Trophoblast cell (in vitro differentiated cells and primary cell): ENCODE measurements at regions not wholly inside any gene's neighbourhood (a gene's known extent, or its start where the extent isn't known, plus 50 kb on each side); places are given as distances from the start of the nearest gene placed in this dataset.
"Not testable (repeated sequence)": the region's sequence is repeated elsewhere in the genome, so short reads cannot be mapped to it uniquely, and the experiment has no call there.

Experiments used
- DNase-seq, 2 donors: peaks; one replicate each; pipeline ENCODE4 v3.0.0-alpha.2; 2016
- H2AFZ ChIP-seq: 2 replicates; pipeline ENCODE4 v1.6.1; 2013; ENCODE audit warnings: low read length, moderate library complexity, mild to moderate bottlenecking; ENCODE audit not compliant: insufficient read depth, poor library complexity
- H2AK5ac ChIP-seq: 2 replicates; pipeline ENCODE4 v1.6.1; 2013; ENCODE audit warnings: mild to moderate bottlenecking, low read length
- H2BK120ac ChIP-seq: 2 replicates; pipeline ENCODE4 v1.6.1; 2013; ENCODE audit warnings: low read length, mild to moderate bottlenecking, moderate library complexity; ENCODE audit not compliant: insufficient read depth, poor library complexity
- H2BK12ac ChIP-seq: 2 replicates; pipeline ENCODE4 v1.6.1; 2013; ENCODE audit warnings: mild to moderate bottlenecking, low read length, moderate library complexity
- H2BK5ac ChIP-seq: 2 replicates; pipeline ENCODE4 v1.6.1; 2013; ENCODE audit warnings: low read length, low read depth, moderate library complexity, mild to moderate bottlenecking; ENCODE audit not compliant: poor library complexity
- H3K14ac ChIP-seq: 2 replicates; pipeline ENCODE4 v1.6.1; 2013; ENCODE audit warnings: mild to moderate bottlenecking, low read length
- H3K18ac ChIP-seq: 2 replicates; pipeline ENCODE4 v1.6.1; 2013; ENCODE audit warnings: mild to moderate bottlenecking, low read length
- H3K23ac ChIP-seq: 2 replicates; pipeline ENCODE4 v1.6.1; 2013; ENCODE audit warnings: low read length
- H3K27ac ChIP-seq: 2 replicates; pipeline ENCODE4 v1.5.1; 2013; ENCODE audit warnings: low read depth, mild to moderate bottlenecking, inconsistent platforms, low read length, moderate library complexity
- H3K27me3 ChIP-seq: 2 replicates; pipeline ENCODE4 v1.6.1; 2013; ENCODE audit warnings: inconsistent platforms, mild to moderate bottlenecking, low read length, moderate library complexity; ENCODE audit not compliant: insufficient read depth
- H3K36me3 ChIP-seq, 2 experiments: 1 replicate in 1 of 2; 2 replicates in 1 of 2; pipeline ENCODE4 v1.6.1; 2013; ENCODE audit warnings: low read length in 2 of 2, mild to moderate bottlenecking in 2 of 2, moderate library complexity in 1 of 2; ENCODE audit not compliant: insufficient read depth in 2 of 2, control insufficient read depth in 1 of 2
- H3K4ac ChIP-seq: 2 replicates; pipeline ENCODE4 v1.6.1; 2013; ENCODE audit warnings: low read depth, mild to moderate bottlenecking, low read length, moderate library complexity
- H3K4me1 ChIP-seq, 2 experiments: 1 replicate in 1 of 2; 2 replicates in 1 of 2; pipeline ENCODE4 v1.6.1; 2013; ENCODE audit warnings: low read length in 2 of 2, mild to moderate bottlenecking in 2 of 2, moderate library complexity in 1 of 2; ENCODE audit not compliant: insufficient read depth in 2 of 2, control insufficient read depth in 1 of 2
- H3K4me2 ChIP-seq: 2 replicates; pipeline ENCODE4 v1.6.1; 2013; ENCODE audit warnings: inconsistent platforms, mild to moderate bottlenecking, low read length, moderate library complexity
- H3K4me3 ChIP-seq: 2 replicates; pipeline ENCODE4 v1.5.1; 2013; ENCODE audit warnings: mild to moderate bottlenecking, low read depth, low read length, inconsistent platforms
- H3K79me1 ChIP-seq: one replicate; pipeline ENCODE4 v1.6.1; 2013; ENCODE audit warnings: low read length
- H3K79me2 ChIP-seq: 2 replicates; pipeline ENCODE4 v1.6.1; 2013; ENCODE audit warnings: low read length, mild to moderate bottlenecking; ENCODE audit not compliant: control insufficient read depth, insufficient read depth, poor library complexity
- H3K9ac ChIP-seq: 2 replicates; pipeline ENCODE4 v1.6.1; 2013; ENCODE audit warnings: mild to moderate bottlenecking, low read length
- H3K9me3 ChIP-seq: 2 replicates; pipeline ENCODE4 v1.6.1; 2013; ENCODE audit warnings: low read depth, mild to moderate bottlenecking, control low read depth, inconsistent platforms, low read length; ENCODE audit not compliant: insufficient read depth
- H4K12ac ChIP-seq: 2 replicates; pipeline ENCODE4 v1.6.1; 2013; ENCODE audit warnings: low read depth, mild to moderate bottlenecking, low read length, moderate library complexity
- H4K8ac ChIP-seq: 2 replicates; pipeline ENCODE4 v1.6.1; 2013; ENCODE audit warnings: low read depth, mild to moderate bottlenecking, low read length, moderate library complexity
- H4K91ac ChIP-seq: one replicate; pipeline ENCODE4 v1.6.1; 2013; ENCODE audit warnings: low read depth, mild to moderate bottlenecking, low read length, moderate library complexity
- WGBS: extraction: QIAGEN DNeasy Blood & Tissue Kit; methylation state at CpG from one replicate; pipeline ENCODE4 v1.1.7; 2013; ENCODE audit warnings: missing lambda C conversion rate; ENCODE audit not compliant: insufficient read length, insufficient coverage; ENCODE audit errors: extremely low coverage; 5-methylcytosine and 5-hydroxymethylcytosine counted together

DNA sequence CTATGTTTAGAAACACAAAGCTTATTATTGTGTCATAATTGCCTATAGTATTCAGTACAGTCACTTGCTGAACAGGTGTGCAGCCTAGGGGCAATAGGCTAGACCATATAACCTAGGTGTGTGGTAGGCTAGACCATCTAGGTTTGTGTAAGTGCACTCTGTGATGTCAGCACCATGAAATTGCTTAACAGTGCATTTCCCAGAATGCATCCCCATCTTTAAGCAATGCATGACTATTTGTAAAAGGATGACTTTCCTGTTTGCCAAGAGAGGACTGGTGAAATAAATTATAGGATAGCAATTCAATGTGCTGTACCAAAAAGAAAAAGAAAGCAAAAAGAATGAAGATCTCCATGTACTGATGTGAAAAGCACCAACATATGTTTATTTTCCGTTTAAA, 288.7 kb upstream of the AUTS2 start:
- Histone ChIP-seq H2BK120ac (no peak overlapping the region), H3K4ac (no peak overlapping the region), H3K36me3 (no peaks in the 10 kb centered on the region), H3K79me2 (no peaks in the 10 kb centered on the region), H3K14ac (no peak overlapping the region), H3K9ac (no peak overlapping the region), H3K9me3 (no peaks in the 10 kb centered on the region), H2BK12ac (no peak overlapping the region), H3K4me2 (no peak overlapping the region), H3K4me1 (no peaks in the 10 kb centered on the region), H2AK5ac (no peak overlapping the region), H3K27me3 (no peaks in the 10 kb centered on the region), H2AFZ (no peak overlapping the region), H3K23ac (no peak overlapping the region), H3K79me1 (no peaks in the 10 kb centered on the region), H3K27ac (no peak overlapping the region), H3K18ac (no peak overlapping the region), H3K4me3 (no peak overlapping the region), H4K8ac (no peak overlapping the region), H4K91ac (no peak overlapping the region), H2BK5ac (no peak overlapping the region), H4K12ac (no peak overlapping the region)
- DNase-seq = no peak
- WGBS = no CpG with 5 or more reads among the region's 1 CpG

DNA sequence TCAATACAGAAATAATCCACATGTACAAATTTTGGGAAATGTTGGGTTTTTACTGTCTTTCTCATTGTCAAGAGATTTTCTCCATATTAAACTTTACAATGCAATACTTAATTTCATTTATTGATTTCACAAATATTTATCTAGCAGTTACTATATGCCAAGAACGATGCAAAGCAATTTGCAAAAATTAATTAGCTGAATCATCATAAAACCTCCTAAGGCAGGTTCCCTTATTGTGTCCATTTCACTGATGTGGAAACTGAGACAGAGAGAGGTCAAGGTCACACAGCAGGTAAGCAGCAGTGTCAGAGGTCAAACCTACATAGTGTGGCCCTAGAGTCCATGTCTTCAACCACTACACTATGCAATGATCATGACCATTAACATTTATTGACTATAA, 286.8 kb upstream of the AUTS2 start:
- H2BK12ac ChIP-seq = no peak overlapping the region
- no peak overlapping the region for H3K23ac ChIP-seq
- H4K8ac ChIP-seq = no peak overlapping the region
- H3K9ac ChIP-seq = no peak overlapping the region
- no peaks in the 10 kb centered on the region for H3K36me3 ChIP-seq
- H3K27me3 ChIP-seq = no peaks in the 10 kb centered on the region
- no peaks in the 10 kb centered on the region for H3K79me1 ChIP-seq
- H2AFZ ChIP-seq = no peak overlapping the region
- H2AK5ac ChIP-seq = no peak overlapping the region
- no CpG with 5 or more reads among the region's 1 CpG for WGBS
- no peak overlapping the region for H2BK5ac ChIP-seq
- no peak overlapping the region for H3K27ac ChIP-seq
- H3K18ac ChIP-seq = no peak overlapping the region
- H3K9me3 ChIP-seq = no peaks in the 10 kb centered on the region
- DNase-seq = no peak
- H4K91ac ChIP-seq = no peak overlapping the region
- H2BK120ac ChIP-seq = no peak overlapping the region
- H4K12ac ChIP-seq = no peak overlapping the region
- no peak overlapping the region for H3K4me2 ChIP-seq
- no peak overlapping the region for H3K4me3 ChIP-seq
- no peak overlapping the region for H3K4ac ChIP-seq
- H3K14ac ChIP-seq = no peak overlapping the region
- H3K79me2 ChIP-seq = no peaks in the 10 kb centered on the region
- no peaks in the 10 kb centered on the region for H3K4me1 ChIP-seq

DNA sequence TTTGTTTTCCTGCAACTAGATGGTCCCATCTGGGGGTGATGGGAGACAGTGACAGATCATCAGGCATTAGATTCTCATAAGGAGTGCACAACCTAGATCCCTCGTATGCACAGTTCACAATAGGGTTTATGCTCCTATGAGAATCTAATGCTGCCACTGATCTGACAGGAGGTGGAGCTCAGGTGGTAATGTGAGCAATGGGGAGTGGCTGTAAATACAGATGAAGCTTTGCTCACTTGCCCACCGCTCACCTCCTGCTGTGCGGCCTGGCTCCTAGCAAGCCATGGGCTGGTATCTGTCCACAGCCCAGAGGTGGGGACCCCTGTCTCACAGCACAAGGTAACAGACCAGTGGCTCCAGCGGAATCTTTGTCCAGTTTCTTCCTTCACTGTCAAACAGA, 284.4 kb upstream of the AUTS2 start:
- H3K4me1 ChIP-seq, H3K23ac ChIP-seq, H3K14ac ChIP-seq, H4K8ac ChIP-seq, H2BK5ac ChIP-seq, H3K79me2 ChIP-seq, H2BK120ac ChIP-seq, H2BK12ac ChIP-seq, H2AFZ ChIP-seq, H3K27me3 ChIP-seq, H4K91ac ChIP-seq, H3K9me3 ChIP-seq, H3K36me3 ChIP-seq, H3K18ac ChIP-seq, H3K79me1 ChIP-seq, H4K12ac ChIP-seq, H3K4me2 ChIP-seq, H3K27ac ChIP-seq, DNase-seq, H3K4me3 ChIP-seq, H3K4ac ChIP-seq, H2AK5ac ChIP-seq, H3K9ac ChIP-seq: not testable (repeated sequence)
- no CpG with 5 or more reads among the region's 4 CpGs for WGBS

DNA sequence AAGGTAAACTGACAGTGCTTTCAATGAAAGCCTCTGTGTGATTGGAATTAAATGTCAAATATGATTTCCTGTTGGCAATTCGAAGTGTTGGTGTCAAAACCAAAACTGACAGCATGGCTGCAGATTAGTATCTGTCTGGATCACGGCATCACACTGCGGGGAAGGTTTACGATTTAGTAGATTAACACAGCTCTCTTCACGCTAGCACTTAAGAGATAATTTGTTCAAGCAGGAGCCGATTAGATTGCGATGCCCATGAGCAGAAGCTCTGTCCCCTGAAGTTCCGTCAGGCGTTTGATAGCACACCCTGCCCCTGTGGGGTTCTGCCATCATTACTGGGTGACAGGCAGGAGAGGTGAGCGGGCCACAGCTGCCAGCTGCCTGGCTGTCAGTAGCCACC, 279.5 kb upstream of the AUTS2 start:
- no peak overlapping the region for H4K91ac ChIP-seq
- H3K79me2 ChIP-seq = no peaks in the 10 kb centered on the region
- H3K36me3 ChIP-seq = no peaks in the 10 kb centered on the region
- no CpG with 5 or more reads among the region's 10 CpGs for WGBS
- DNase-seq = no peak
- no peaks in the 10 kb centered on the region for H3K27me3 ChIP-seq
- H2AK5ac ChIP-seq = no peak overlapping the region
- H3K4me1 ChIP-seq = no peaks in the 10 kb centered on the region
- H2AFZ ChIP-seq = no peak overlapping the region
- no peak overlapping the region for H3K27ac ChIP-seq
- no peak overlapping the region for H2BK120ac ChIP-seq
- no peaks in the 10 kb centered on the region for H3K79me1 ChIP-seq
- no peak overlapping the region for H4K12ac ChIP-seq
- no peak overlapping the region for H3K14ac ChIP-seq
- H3K9ac ChIP-seq = no peak overlapping the region
- no peak overlapping the region for H2BK5ac ChIP-seq
- H3K9me3 ChIP-seq = no peaks in the 10 kb centered on the region
- H3K23ac ChIP-seq = no peak overlapping the region
- H3K4ac ChIP-seq = no peak overlapping the region
- H2BK12ac ChIP-seq = no peak overlapping the region
- H3K4me2 ChIP-seq = no peak overlapping the region
- no peak overlapping the region for H3K4me3 ChIP-seq
- H3K18ac ChIP-seq = no peak overlapping the region
- H4K8ac ChIP-seq = no peak overlapping the region
